ENCODE measurements at regions not wholly inside any gene's neighbourhood (a gene's known extent, or its start where the extent isn't known, plus 50 kb on each side); places are given as distances from the start of the nearest gene placed in this dataset.

DNA sequence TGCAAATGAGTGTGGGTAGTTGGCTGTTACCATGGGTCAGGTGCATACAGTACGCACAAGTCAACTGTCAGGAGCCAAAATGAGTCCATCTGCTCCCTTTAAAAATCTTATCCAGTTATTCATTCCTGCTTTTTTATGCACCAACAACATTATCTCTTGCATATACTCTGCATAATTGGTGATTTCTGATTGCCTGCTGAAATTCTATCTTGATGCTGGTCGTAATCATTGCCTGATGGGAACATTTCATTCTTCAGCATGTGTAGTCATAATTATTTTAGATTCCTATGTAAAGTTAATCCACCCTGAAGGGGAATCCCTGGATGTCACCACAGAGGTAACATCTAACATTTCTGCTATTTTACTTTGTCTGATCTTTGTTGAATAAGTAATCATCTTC is 102.2 kb upstream of the RND3 start:
- Histone ChIP-seq H3K4ac (ENCODE audit: low read depth, low read length) (no peak overlapping the region), H3K14ac (ENCODE audit: insufficient read depth, low read length) (no peak overlapping the region), H3K27me3 (ENCODE audit: insufficient read depth, low read length) (no peaks in the 10 kb centered on the region), H4K20me1 (ENCODE audit: control insufficient read depth, insufficient read depth, insufficient read length) (no peaks in the 10 kb centered on the region), H4K8ac (replicated peaks; ENCODE audit: insufficient read length, low read depth, low read length) (no peak overlapping the region), H2BK5ac (ENCODE audit: insufficient read length, low read length) (no peak overlapping the region), H4K91ac (ENCODE audit: insufficient read length, low read depth, low read length) (no peak overlapping the region), H2AFZ (ENCODE audit: low read length) (no peak overlapping the region), H3K23me2 (ENCODE audit: insufficient read length, low read depth, low read length, poor library complexity, severe bottlenecking) (no peaks in the 10 kb centered on the region), H2BK15ac (ENCODE audit: low read depth, low read length) (no peak overlapping the region), H2BK20ac (ENCODE audit: low read depth, low read length, poor library complexity, severe bottlenecking) (no peak overlapping the region), H2BK12ac (ENCODE audit: insufficient read length, low read depth, low read length) (no peak overlapping the region), H3K23ac (ENCODE audit: insufficient read length, low read depth, low read length) (no peak overlapping the region), H3K27ac (ENCODE audit: insufficient read length, low read depth, low read length) (no peak overlapping the region), H3K9me3 (ENCODE audit: control insufficient read depth, low read depth, low read length) (no peaks in the 10 kb centered on the region), H3K9ac (ENCODE audit: extremely low read depth, insufficient read length, low read length) (no peak overlapping the region), H4K5ac (ENCODE audit: insufficient read length, low read depth, low read length) (no peak overlapping the region), H3K4me2 (ENCODE audit: insufficient read depth, insufficient read length, low read length) (no peak overlapping the region), H3K18ac (ENCODE audit: insufficient read length, low read depth, low read length) (no peak overlapping the region), H2AK5ac (ENCODE audit: insufficient read length, low read length) (no peak overlapping the region), H3T11ph (ENCODE audit: low read length) (no peak overlapping the region), H3K4me1 (ENCODE audit: insufficient read depth, low read length) (no peaks in the 10 kb centered on the region), H2BK120ac (ENCODE audit: low read depth, low read length, poor library complexity, severe bottlenecking) (no peak overlapping the region), H3K56ac (ENCODE audit: insufficient read length, low read depth, low read length) (no peak overlapping the region), H3K79me1 (ENCODE audit: insufficient read depth, low read depth, low read length, poor library complexity, severe bottlenecking) (no peaks in the 10 kb centered on the region), H3K79me2 (ENCODE audit: insufficient read depth, low read length) (no peaks in the 10 kb centered on the region)
- TF ChIP-seq, protein P1, sequence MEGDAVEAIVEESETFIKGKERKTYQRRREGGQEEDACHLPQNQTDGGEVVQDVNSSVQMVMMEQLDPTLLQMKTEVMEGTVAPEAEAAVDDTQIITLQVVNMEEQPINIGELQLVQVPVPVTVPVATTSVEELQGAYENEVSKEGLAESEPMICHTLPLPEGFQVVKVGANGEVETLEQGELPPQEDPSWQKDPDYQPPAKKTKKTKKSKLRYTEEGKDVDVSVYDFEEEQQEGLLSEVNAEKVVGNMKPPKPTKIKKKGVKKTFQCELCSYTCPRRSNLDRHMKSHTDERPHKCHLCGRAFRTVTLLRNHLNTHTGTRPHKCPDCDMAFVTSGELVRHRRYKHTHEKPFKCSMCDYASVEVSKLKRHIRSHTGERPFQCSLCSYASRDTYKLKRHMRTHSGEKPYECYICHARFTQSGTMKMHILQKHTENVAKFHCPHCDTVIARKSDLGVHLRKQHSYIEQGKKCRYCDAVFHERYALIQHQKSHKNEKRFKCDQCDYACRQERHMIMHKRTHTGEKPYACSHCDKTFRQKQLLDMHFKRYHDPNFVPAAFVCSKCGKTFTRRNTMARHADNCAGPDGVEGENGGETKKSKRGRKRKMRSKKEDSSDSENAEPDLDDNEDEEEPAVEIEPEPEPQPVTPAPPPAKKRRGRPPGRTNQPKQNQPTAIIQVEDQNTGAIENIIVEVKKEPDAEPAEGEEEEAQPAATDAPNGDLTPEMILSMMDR (conservative IDR thresholded peaks at IDR 0.05), result no peak
- no peaks in the 10 kb centered on the region; a peak in 1 of 7 replicates for H3K36me3 Mint-ChIP-seq (ENCODE audit: insufficient read depth in 1 of 3, low read depth in 3 of 3)
- whole genome bisulfite sequencing (ENCODE audit: extremely low coverage, insufficient read length, low lambda C conversion rate), result no CpG with 5 or more reads among the region's 2 CpGs
- H3K27me3 Mint-ChIP-seq (ENCODE audit: low read depth), result no peaks in the 10 kb centered on the region
- H3K9me3 Mint-ChIP-seq, result no peaks in the 10 kb centered on the region
- DNase-seq, result no peak
- H3K27ac Mint-ChIP-seq, result no peak overlapping the region
- no peak overlapping the region for H3K4me3 Mint-ChIP-seq
- peaks cover 15 to 21% of the 10 kb centered on the region in 2 experiments for H3K4me1 Mint-ChIP-seq

Measured in H9 (cell line).